ENCODE measurements at regions not wholly inside any gene's neighbourhood (a gene's known extent, or its start where the extent isn't known, plus 50 kb on each side); places are given as distances from the start of the nearest gene placed in this dataset.

- no peaks in the 10 kb centered on the region for H3K36me3 ChIP-seq (ENCODE audit: low read length)
- no peak overlapping the region for H3K4me3 ChIP-seq (ENCODE audit: insufficient read depth, low read length, poor library complexity, severe bottlenecking)
- no peak overlapping the region for H3K4me2 ChIP-seq (ENCODE audit: low read depth, low read length, poor library complexity, severe bottlenecking)
- H3K9ac ChIP-seq (ENCODE audit: low read length) = no peak overlapping the region
- no peaks in the 10 kb centered on the region for H3K27me3 ChIP-seq (ENCODE audit: low read length)
- H3K79me2 ChIP-seq (ENCODE audit: insufficient read depth, low read length) = no peaks in the 10 kb centered on the region
- no peaks in the 10 kb centered on the region for H3F3A ChIP-seq (ENCODE audit: insufficient read depth)
- H4K20me1 ChIP-seq (ENCODE audit: low read depth, low read length) = no peaks in the 10 kb centered on the region
- H3K9me3 ChIP-seq (ENCODE audit: insufficient read depth, low read length) = no peaks in the 10 kb centered on the region
- H3K27ac ChIP-seq (ENCODE audit: low read depth, low read length) = no peak overlapping the region
- no peak overlapping the region for H2AFZ ChIP-seq (ENCODE audit: low read depth, low read length, severe bottlenecking)
- TF ChIP-seq, protein P1, sequence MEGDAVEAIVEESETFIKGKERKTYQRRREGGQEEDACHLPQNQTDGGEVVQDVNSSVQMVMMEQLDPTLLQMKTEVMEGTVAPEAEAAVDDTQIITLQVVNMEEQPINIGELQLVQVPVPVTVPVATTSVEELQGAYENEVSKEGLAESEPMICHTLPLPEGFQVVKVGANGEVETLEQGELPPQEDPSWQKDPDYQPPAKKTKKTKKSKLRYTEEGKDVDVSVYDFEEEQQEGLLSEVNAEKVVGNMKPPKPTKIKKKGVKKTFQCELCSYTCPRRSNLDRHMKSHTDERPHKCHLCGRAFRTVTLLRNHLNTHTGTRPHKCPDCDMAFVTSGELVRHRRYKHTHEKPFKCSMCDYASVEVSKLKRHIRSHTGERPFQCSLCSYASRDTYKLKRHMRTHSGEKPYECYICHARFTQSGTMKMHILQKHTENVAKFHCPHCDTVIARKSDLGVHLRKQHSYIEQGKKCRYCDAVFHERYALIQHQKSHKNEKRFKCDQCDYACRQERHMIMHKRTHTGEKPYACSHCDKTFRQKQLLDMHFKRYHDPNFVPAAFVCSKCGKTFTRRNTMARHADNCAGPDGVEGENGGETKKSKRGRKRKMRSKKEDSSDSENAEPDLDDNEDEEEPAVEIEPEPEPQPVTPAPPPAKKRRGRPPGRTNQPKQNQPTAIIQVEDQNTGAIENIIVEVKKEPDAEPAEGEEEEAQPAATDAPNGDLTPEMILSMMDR (IDR thresholded peaks at IDR 0.05; ENCODE audit: insufficient read depth, low read length, poor library complexity, severe bottlenecking) = no peak
- no peak for TF ChIP-seq EZH2phosphoT487 (conservative IDR thresholded peaks at IDR 0.05; ENCODE audit: low read length)
- H3K9me2 ChIP-seq (replicated peaks; ENCODE audit: insufficient read depth, low read length) = no peaks in the 10 kb centered on the region
Measured at GRCh38 chr3:181289306-181289705, 299.8 kb upstream of the DNAJC19 start.

DNA sequence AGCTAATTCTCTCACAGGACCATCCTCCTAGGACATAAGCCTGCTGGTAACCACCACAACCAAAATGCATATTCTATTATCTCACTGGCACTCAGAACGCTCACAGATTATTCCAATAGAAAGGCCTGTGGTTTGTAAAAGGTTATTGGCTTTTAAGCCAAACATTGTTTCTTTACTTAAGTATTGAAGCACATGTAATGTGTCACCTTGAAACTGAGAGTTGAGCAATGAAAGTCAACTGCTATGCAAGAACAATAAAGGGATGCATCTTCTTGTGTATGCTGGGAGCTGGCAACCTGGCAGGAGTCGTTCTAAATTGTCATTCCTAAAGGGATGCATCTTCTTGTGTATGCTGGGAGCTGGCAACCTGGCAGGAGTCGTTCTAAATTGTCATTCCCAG is 298.6 kb upstream of the DNAJC19 start:
- TF ChIP-seq, protein P1 (IDR thresholded peaks at IDR 0.05; ENCODE audit: insufficient read depth, low read length, poor library complexity, severe bottlenecking) = no peak
- TF ChIP-seq EZH2phosphoT487 (conservative IDR thresholded peaks at IDR 0.05; ENCODE audit: low read length) = no peak
- Histone ChIP-seq H3K27me3 (ENCODE audit: low read length) (no peaks in the 10 kb centered on the region), H3K9me2 (replicated peaks; ENCODE audit: insufficient read depth, low read length) (no peaks in the 10 kb centered on the region), H3K4me3 (ENCODE audit: insufficient read depth, low read length, poor library complexity, severe bottlenecking) (no peak overlapping the region), H3K9me3 (ENCODE audit: insufficient read depth, low read length) (no peaks in the 10 kb centered on the region), H2AFZ (ENCODE audit: low read depth, low read length, severe bottlenecking) (no peak overlapping the region), H3K36me3 (ENCODE audit: low read length) (no peaks in the 10 kb centered on the region), H3K9ac (ENCODE audit: low read length) (no peak overlapping the region), H3K79me2 (ENCODE audit: insufficient read depth, low read length) (no peaks in the 10 kb centered on the region), H3K27ac (ENCODE audit: low read depth, low read length) (no peak overlapping the region), H3K4me2 (ENCODE audit: low read depth, low read length, poor library complexity, severe bottlenecking) (no peak overlapping the region), H3F3A (ENCODE audit: insufficient read depth) (no peaks in the 10 kb centered on the region), H4K20me1 (ENCODE audit: low read depth, low read length) (no peaks in the 10 kb centered on the region)

- Histone ChIP-seq H3K27me3 (ENCODE audit: low read length) (no peaks in the 10 kb centered on the region), H3K36me3 (ENCODE audit: low read length) (no peaks in the 10 kb centered on the region), H3K9me2 (replicated peaks; ENCODE audit: insufficient read depth, low read length) (no peaks in the 10 kb centered on the region), H3K4me2 (ENCODE audit: low read depth, low read length, poor library complexity, severe bottlenecking) (no peak overlapping the region), H3K27ac (ENCODE audit: low read depth, low read length) (no peak overlapping the region), H4K20me1 (ENCODE audit: low read depth, low read length) (no peaks in the 10 kb centered on the region), H3K4me3 (ENCODE audit: insufficient read depth, low read length, poor library complexity, severe bottlenecking) (no peak overlapping the region), H3K79me2 (ENCODE audit: insufficient read depth, low read length) (no peaks in the 10 kb centered on the region), H3F3A (ENCODE audit: insufficient read depth) (no peaks in the 10 kb centered on the region), H2AFZ (ENCODE audit: low read depth, low read length, severe bottlenecking) (no peak overlapping the region), H3K9ac (ENCODE audit: low read length) (no peak overlapping the region), H3K9me3 (ENCODE audit: insufficient read depth, low read length) (no peaks in the 10 kb centered on the region)
- TF ChIP-seq, protein P1 (IDR thresholded peaks at IDR 0.05; ENCODE audit: insufficient read depth, low read length, poor library complexity, severe bottlenecking) = no peak
- TF ChIP-seq EZH2phosphoT487 (conservative IDR thresholded peaks at IDR 0.05; ENCODE audit: low read length) = no peak
Measured at GRCh38 chr3:181279239-181279565, 289.7 kb upstream of the DNAJC19 start.

All from SU-DHL-6 (cell line).